HG03175 (cell line): ENCODE measurements at regions not wholly inside any gene's neighbourhood (a gene's known extent, or its start where the extent isn't known, plus 50 kb on each side); places are given as distances from the start of the nearest gene placed in this dataset.
"Not testable (repeated sequence)": the region's sequence is repeated elsewhere in the genome, so short reads cannot be mapped to it uniquely, and the experiment has no call there.

Experiments used
- ATAC-seq: cut with Tn5 transposase; IDR thresholded peaks from one replicate; pipeline ENCODE4 v1.9.1; 2021; ENCODE audit warnings: mild to moderate bottlenecking, moderate library complexity; ENCODE audit not compliant: unreplicated experiment

DNA sequence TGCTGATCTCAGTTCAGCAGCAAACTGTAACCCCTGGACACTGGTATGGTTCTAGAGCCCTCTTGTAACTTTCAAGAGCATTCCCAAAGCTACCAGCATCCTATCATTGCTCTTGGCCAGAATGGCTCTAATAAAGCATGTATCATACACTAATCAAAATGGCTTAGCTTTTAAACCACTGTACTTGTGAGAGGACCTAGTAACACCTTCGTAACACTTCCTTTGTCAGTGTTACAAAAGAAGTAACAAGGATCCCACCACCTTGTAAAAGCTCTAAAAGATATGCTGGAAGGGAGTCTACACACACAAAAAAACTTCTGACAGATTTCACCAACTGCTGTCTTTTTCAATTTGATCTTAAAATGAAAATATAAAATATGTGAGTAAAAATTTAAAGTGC, 144.7 kb downstream of the ALOX5 start:
- ATAC-seq: no peak

DNA sequence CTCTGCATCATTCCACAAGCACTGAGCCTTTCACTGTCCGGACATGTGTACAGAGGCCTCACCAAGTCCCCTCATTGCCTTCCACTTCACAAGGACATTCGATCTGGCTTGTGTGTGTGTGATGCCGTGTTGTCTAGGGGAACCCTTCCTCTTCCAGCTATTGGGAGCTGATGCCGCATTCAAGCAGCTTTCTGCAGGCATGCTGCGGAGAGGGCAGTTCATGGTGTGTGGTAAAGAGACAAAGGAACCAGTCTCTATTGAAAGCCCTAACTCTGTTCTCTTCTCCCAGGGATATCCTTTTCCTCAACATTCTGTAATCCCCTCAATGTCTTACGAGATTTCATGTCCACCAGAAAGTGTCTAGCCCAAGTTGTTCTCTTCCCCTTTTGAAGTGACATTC, 141.6 kb downstream of the ALOX5 start:
- no peak for ATAC-seq

- no peak for ATAC-seq
Measured at GRCh38 chr10:45514291-45515270, 140.6 kb downstream of the ALOX5 start.

DNA sequence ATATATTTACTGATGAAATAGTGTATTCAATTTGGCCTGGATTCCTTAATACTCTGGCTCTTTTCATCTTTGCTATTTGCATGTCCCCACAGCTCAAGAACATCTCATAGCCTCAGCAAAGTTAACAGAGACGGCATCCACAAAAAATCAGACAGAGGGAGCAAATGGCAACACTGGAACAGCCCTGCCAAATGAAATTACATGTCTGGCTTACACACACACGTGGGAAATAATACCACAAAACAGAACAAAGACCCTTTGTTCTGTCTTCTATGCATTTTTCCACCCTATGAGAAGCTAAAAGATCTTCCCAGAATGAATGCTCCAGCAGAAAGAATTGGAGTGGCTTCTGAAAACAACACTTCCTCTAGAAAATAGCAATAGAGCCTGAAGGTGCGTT, 139.5 kb downstream of the ALOX5 start:
- ATAC-seq: no peak

DNA sequence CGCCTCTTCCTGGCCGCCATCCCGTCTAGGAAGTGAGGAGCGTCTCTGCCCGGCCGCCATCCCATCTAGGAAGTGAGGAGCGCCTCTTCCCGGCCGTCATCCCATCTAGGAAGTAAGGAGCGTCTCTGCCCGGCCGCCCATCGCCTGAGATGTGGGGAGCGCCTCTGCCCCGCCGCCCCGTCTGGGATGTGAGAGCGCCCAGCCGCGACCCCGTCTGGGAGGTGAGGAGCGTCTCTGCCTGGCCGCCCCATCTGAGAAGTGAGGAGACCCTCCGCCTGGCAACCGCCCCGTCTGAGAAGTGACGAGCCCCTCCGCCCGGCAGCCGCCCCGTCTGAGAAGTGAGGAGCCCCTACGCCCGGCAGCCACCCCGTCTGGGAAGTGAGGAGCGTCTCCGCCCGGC, 137.9 kb downstream of the ALOX5 start:
- not testable (repeated sequence) for ATAC-seq

DNA sequence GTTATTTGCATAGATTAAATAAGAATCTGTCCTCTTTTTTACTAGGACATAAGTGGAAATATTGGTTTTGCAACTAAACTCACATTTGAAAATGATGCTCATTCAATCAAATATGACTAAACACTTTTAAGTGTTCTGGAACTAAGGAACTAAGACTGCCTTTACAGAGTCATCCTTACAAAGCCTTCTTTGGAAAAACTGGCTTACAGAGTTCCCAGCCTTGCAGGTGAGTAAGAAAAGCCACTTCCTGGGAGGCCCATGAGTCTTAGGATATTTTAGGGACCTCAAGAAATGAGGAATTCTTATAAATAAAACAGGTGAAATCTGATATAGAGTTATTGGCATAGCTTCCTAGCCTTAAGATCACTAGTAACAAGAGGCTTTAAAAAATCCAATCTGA, 135.5 kb downstream of the ALOX5 start:
- no peak for ATAC-seq

DNA sequence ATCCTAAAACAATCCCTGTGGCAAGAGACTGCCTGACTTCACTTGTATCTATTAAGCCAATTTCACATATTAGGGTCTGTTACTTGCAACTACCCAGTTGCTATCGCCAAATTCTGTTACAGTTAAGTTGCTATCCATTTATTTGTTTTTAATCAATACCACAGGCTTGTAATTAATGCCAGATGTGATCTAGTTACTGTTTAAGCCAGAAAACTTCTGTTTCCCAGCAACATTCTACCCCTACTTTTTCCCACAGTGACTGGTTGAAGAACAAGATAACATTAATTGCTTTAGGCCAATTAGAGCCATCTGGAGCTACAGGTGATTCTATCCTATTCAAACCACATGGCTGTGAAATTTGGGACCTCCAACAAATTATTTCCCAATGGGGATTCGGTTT, 131.3 kb downstream of the ALOX5 start:
- ATAC-seq: no peak

GRCh38 chr10:45502458-45502857, 128.4 kb downstream of the ALOX5 start:
- ATAC-seq: no peak

DNA sequence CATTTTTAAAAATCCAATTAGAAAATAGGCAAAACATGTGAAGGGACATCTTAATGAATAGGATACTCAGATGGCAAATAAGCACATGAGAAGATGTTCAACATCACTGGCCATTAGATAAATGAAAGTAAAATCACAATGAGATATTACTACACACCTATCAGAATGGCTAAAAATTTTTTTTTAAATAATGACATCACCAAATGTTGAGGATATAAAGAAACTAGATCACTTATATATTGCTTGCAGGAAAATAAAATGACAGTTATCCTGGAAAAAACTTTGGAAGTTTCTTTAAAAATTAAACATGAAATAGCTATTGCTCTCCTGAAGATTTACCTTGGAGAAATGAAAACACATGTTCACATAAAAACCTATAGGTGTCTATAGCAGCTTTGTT, 127.8 kb downstream of the ALOX5 start:
- ATAC-seq: no peak

DNA sequence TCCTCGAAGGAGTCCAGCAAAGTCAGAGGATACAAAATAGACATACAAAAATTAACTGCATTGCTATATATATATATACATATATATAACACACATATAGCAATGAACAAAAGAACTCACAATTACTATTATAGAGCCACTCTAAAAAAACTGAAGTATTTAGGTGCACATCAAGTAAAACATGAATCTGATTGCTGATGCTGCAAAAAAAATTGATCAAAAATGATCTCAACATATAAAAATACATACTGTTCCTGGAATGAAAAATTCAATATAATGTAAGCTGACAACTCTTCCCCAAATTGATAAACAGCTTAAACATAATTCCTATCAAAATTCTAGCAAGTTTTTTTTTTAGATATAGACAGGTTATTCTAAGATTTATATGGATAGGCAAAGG, 126.8 kb downstream of the ALOX5 start:
- ATAC-seq: no peak

GRCh38 chr10:45500304-45500703, 126.3 kb downstream of the ALOX5 start:
- ATAC-seq: no peak

GRCh38 chr10:45495438-45496152, 121.6 kb downstream of the ALOX5 start:
- ATAC-seq: no peak
